Aorta (tissue), 5 donors: ENCODE measurements at regions not wholly inside any gene's neighbourhood (a gene's known extent, or its start where the extent isn't known, plus 50 kb on each side); places are given as distances from the start of the nearest gene placed in this dataset.

Source experiments
- ATAC-seq: fragments of 200-7000 bp; cut with Tn5 transposase; one replicate; pipeline ENCODE4 v1.9.1; 2022; ENCODE audit warnings: moderate library complexity; ENCODE audit not compliant: low FRiP score
- DNase-seq, 2 donors: peaks; one replicate each; pipeline ENCODE4 v3.0.0-alpha.2; 2020
- H3K27ac ChIP-seq, 2 donors: one replicate each; pipeline ENCODE4 v1.5.1; 2013; ENCODE audit warnings: low read length in 2 of 2, mild to moderate bottlenecking in 2 of 2, moderate library complexity in 2 of 2, control low read depth in 1 of 2, inconsistent platforms in 1 of 2, low read depth in 1 of 2
- H3K27me3 ChIP-seq, 2 donors: one replicate each; pipeline ENCODE4 v1.6.1; 2013; ENCODE audit warnings: control low read depth in 1 of 2, low read length in 1 of 2, mild to moderate bottlenecking in 1 of 2, moderate library complexity in 1 of 2; ENCODE audit not compliant: insufficient read depth in 2 of 2, control insufficient read depth in 1 of 2
- H3K36me3 ChIP-seq, 2 donors: one replicate each; pipeline ENCODE4 v1.6.1; 2013; ENCODE audit warnings: control low read depth in 1 of 2, low read length in 1 of 2, mild to moderate bottlenecking in 1 of 2; ENCODE audit not compliant: insufficient read depth in 2 of 2, control insufficient read depth in 1 of 2
- H3K4me1 ChIP-seq, 2 donors: one replicate each; pipeline ENCODE4 v1.6.1; 2013; ENCODE audit warnings: low read length in 2 of 2, control low read depth in 1 of 2, mild to moderate bottlenecking in 1 of 2, moderate library complexity in 1 of 2; ENCODE audit not compliant: insufficient read depth in 2 of 2, control insufficient read depth in 1 of 2
- H3K4me3 ChIP-seq, 2 donors: one replicate each; pipeline ENCODE4 v1.5.1; 2013; ENCODE audit warnings: low read length in 2 of 2, control low read depth in 1 of 2, mild to moderate bottlenecking in 1 of 2
- H3K9me3 ChIP-seq: one replicate; pipeline ENCODE4 v1.6.1; 2013; ENCODE audit warnings: mild to moderate bottlenecking, low read length; ENCODE audit not compliant: control insufficient read depth
- WGBS, 2 donors: extraction: QIAGEN DNeasy Blood & Tissue Kit; methylation state at CpG; one replicate each; pipeline ENCODE4 v1.1.7; 2013; 5-methylcytosine and 5-hydroxymethylcytosine counted together
- intact Hi-C, 2 donors: fragments of 100-400 bp; cut with DNase I; formaldehyde crosslinking; loops; one replicate each; pipeline versions ENCODE4 v1.14.2 to v1.15.0; 2022
- donor health status: healthy with polysubstance abuse.
- donor health status: Bipolar disorder and iron deficiency.
- donor health status: DM: no; HTN: no; CAD: no.
- donor health status: DM: no; HTN: no; CAD: no.
- donor health status: DM: yes; HTN: yes; CAD: no.

GRCh38 chrX:92351511-92351910, 572.3 kb downstream of the PCDH11X start:
- DNase-seq (no peak), ATAC-seq (no peak)
- Histone ChIP-seq H3K4me3 (no peak overlapping the region), H3K4me1 (no peaks in the 10 kb centered on the region), H3K9me3 (no peaks in the 10 kb centered on the region), H3K36me3 (no peaks in the 10 kb centered on the region), H3K27me3 (no peaks in the 10 kb centered on the region), H3K27ac (no peak overlapping the region)
- intact Hi-C loops = no loop called here
- WGBS, 2 donors = 86 to 88% methylated on average over 2 of the region's 2 CpGs
